Colonic mucosa (tissue), 4 donors: ENCODE measurements at regions not wholly inside any gene's neighbourhood (a gene's known extent, or its start where the extent isn't known, plus 50 kb on each side); places are given as distances from the start of the nearest gene placed in this dataset.

ENCODE experiments used
- DNase-seq: peaks from one replicate; pipeline ENCODE4 v3.0.0-alpha.2; 2020
- H3K27ac ChIP-seq: fragments of 200-600 bp; one replicate; pipeline ENCODE4 v1.8.0; 2021
- H3K27me3 ChIP-seq: fragments of 200-600 bp; one replicate; pipeline ENCODE4 v1.8.0; 2021
- H3K36me3 ChIP-seq: fragments of 200-600 bp; one replicate; pipeline ENCODE4 v1.8.0; 2021
- H3K4me1 ChIP-seq: fragments of 200-600 bp; one replicate; pipeline ENCODE4 v1.8.0; 2021; ENCODE audit warnings: mild to moderate bottlenecking
- H3K4me3 ChIP-seq: fragments of 200-600 bp; one replicate; pipeline ENCODE4 v1.8.0; 2021
- H3K9ac ChIP-seq, 2 donors: one replicate each; pipeline ENCODE4 v1.7.0; 2013; ENCODE audit warnings: control low read depth in 2 of 2, low read depth in 2 of 2, low read length in 2 of 2
- H3K9me3 ChIP-seq: fragments of 200-600 bp; one replicate; pipeline ENCODE4 v1.8.0; 2021
- intact Hi-C: fragments of 100-400 bp; cut with DNase I; formaldehyde crosslinking; loops from one replicate; pipeline ENCODE4 v1.14.1; 2022
- TF ChIP-seq, protein P1 (sequence below): fragments of 200-600 bp; IDR thresholded peaks from one replicate; pipeline ENCODE4 v1.8.0; 2022; ENCODE audit warnings: antibody characterized with exemption, mild to moderate bottlenecking
- donor health status: healthy.
- donor health status: DM: no; HTN: no; CAD: no.
- donor health status: DM: no; HTN: no; CAD: no.

DNA sequence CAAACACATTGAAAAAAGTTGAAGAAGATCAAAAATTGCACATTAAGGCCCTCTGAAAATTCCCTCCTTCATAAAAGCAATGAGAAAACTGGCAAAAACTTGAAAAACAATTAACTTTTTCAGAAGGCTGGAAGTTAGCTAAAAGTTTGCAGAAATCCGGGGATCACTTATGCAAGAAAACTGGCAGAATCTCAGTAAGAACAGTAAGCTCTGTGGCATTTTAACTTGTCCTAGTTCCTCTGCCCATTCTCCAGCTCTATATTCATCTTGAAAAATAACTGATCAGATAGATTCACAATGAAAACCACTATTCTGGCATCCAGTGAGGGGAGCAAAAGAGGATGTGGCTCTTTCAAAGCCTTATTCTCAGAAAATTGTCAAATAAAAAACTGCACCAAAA lies 566.8 kb downstream of the NTRK3 start:
- H3K36me3 ChIP-seq: no peaks in the 10 kb centered on the region
- no peaks in the 10 kb centered on the region for H3K27me3 ChIP-seq
- intact Hi-C loops: no loop called here
- TF ChIP-seq, protein P1, sequence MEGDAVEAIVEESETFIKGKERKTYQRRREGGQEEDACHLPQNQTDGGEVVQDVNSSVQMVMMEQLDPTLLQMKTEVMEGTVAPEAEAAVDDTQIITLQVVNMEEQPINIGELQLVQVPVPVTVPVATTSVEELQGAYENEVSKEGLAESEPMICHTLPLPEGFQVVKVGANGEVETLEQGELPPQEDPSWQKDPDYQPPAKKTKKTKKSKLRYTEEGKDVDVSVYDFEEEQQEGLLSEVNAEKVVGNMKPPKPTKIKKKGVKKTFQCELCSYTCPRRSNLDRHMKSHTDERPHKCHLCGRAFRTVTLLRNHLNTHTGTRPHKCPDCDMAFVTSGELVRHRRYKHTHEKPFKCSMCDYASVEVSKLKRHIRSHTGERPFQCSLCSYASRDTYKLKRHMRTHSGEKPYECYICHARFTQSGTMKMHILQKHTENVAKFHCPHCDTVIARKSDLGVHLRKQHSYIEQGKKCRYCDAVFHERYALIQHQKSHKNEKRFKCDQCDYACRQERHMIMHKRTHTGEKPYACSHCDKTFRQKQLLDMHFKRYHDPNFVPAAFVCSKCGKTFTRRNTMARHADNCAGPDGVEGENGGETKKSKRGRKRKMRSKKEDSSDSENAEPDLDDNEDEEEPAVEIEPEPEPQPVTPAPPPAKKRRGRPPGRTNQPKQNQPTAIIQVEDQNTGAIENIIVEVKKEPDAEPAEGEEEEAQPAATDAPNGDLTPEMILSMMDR: no peak
- no peak overlapping the region for H3K27ac ChIP-seq
- no peak overlapping the region for H3K4me3 ChIP-seq
- no peaks in the 10 kb centered on the region for H3K4me1 ChIP-seq
- H3K9ac ChIP-seq: no peak overlapping the region
- H3K9me3 ChIP-seq: no peaks in the 10 kb centered on the region
- DNase-seq: no peak

DNA sequence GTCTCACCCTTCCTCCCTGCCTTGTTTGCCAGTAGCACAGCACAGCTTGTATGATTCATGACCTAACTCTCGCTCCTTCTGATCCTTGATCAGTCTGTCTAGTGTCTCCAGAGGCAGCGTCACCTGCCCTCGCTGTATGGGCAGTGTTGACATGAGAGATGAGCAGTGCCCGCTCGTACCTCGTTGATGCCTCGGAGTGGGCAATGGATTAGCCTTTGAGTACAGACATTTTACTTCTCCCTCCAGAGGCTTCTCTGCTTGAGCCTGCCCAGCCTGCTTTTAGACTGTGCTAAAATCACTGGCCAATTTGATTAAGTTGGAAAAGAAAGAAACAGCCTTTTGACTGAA lies 569.0 kb downstream of the NTRK3 start:
- Histone ChIP-seq H3K27me3 (no peaks in the 10 kb centered on the region), H3K27ac (no peak overlapping the region), H3K36me3 (no peaks in the 10 kb centered on the region), H3K4me3 (no peak overlapping the region), H3K9me3 (no peaks in the 10 kb centered on the region), H3K9ac (no peak overlapping the region), H3K4me1 (no peaks in the 10 kb centered on the region)
- intact Hi-C loops: no loop called here
- no peak for DNase-seq
- TF ChIP-seq, protein P1: no peak

DNA sequence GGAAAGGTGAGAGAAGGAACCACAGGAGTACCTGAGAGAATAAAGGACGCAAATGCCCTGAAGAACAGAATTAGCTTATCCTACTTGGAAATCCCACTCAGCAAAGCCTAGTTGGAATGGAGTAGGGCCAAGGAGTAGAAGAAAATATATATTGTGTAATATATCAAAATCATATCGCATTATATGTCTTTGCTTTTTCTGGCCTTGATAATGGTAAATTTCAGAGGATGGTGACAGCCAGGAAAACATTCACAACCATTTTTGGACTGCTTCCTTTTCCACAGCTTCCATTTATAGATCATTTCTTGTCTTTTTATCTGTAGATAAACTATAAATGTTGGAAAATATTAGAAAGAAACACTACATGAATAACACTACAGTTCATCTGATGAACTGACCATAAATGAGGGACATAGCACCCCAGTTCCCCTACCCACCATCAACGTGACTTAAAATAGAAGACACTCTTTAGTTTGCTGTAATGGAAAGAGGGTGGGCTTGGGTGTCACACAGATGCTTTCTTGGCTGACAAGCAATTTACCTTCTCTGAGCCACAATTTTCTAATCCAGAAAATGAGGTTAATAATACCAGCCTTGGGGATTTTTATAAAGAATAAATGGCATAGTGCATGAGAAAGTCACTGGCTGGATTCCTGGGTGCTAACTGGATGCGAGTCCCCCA lies 569.6 kb downstream of the NTRK3 start:
- Histone ChIP-seq H3K27ac (no peak overlapping the region), H3K4me3 (no peak overlapping the region), H3K4me1 (no peaks in the 10 kb centered on the region), H3K9ac (no peak overlapping the region), H3K9me3 (no peaks in the 10 kb centered on the region), H3K27me3 (no peaks in the 10 kb centered on the region), H3K36me3 (no peaks in the 10 kb centered on the region)
- intact Hi-C loops: no loop called here
- TF ChIP-seq, protein P1: no peak
- DNase-seq: no peak

DNA sequence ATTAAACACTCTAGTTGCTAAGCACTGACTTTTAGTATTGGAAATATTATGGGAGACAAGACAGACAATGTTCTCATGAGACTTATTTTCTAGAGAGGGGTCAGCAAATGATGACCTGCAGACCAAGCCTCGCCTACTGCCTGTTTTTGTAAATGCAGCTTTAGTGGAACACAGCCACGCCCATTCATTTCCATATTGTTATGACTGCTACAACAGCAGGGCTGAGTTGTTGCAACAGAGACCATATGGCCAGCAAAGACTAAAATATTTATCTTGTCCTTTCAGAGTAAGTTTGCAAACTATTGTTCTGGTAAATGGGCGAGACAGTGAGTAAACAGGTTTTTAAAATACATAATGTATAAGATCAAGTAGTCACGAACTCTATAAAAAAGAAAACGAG lies 570.2 kb downstream of the NTRK3 start:
- TF ChIP-seq, protein P1: no peak
- Histone ChIP-seq H3K9ac (no peak overlapping the region), H3K4me1 (no peaks in the 10 kb centered on the region), H3K27me3 (no peaks in the 10 kb centered on the region), H3K27ac (no peak overlapping the region), H3K4me3 (no peak overlapping the region), H3K36me3 (no peaks in the 10 kb centered on the region), H3K9me3 (no peaks in the 10 kb centered on the region)
- no peak for DNase-seq
- intact Hi-C loops: no loop called here

DNA sequence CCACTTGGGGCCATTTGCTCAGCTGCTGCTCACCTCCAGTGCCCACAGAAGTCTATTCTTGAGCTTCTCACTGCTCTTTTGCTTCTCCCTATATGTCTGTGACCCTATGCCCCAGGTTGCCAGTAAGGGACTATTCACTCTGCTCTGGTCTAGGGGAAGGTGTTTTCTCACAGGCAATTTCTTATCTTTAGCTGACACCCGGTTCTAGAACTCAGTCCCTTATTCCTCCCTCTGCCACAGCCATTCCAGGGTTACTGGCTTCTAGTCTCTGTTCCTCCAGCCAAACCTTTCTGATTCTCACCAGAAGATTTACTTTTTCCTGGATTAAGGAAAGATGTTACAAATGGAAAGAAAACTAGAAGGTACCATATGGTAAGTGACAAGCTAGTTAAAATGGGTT lies 574.0 kb downstream of the NTRK3 start:
- Histone ChIP-seq H3K36me3 (no peaks in the 10 kb centered on the region), H3K9me3 (no peaks in the 10 kb centered on the region), H3K27ac (no peak overlapping the region), H3K4me1 (no peaks in the 10 kb centered on the region), H3K27me3 (no peaks in the 10 kb centered on the region), H3K9ac (no peak overlapping the region), H3K4me3 (no peak overlapping the region)
- intact Hi-C loops: no loop called here
- TF ChIP-seq, protein P1: no peak
- no peak for DNase-seq

DNA sequence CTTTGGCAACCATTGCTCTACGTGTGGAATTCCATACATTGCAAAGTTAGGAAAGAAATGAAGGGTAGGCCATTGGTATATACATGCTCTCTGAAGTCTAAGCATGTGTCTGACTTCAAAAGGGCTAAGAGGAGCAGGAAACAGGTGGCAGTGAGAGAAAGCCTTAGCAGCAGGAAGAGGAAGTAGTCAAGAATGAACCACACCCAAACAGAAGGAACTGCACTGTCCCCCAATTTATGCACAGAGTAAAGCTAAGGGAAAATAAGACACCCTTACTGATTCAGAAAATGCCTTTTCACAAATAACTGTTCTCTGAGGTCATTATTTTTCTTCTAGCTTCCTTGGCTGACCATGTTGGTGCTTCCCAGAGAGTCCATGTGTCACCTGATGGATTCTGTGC lies 575.4 kb downstream of the NTRK3 start:
- H3K4me1 ChIP-seq: no peaks in the 10 kb centered on the region
- no peak for DNase-seq
- TF ChIP-seq, protein P1: no peak
- no peaks in the 10 kb centered on the region for H3K27me3 ChIP-seq
- H3K9me3 ChIP-seq: no peaks in the 10 kb centered on the region
- H3K27ac ChIP-seq: no peak overlapping the region
- H3K4me3 ChIP-seq: no peak overlapping the region
- H3K9ac ChIP-seq: no peak overlapping the region
- no peaks in the 10 kb centered on the region for H3K36me3 ChIP-seq
- intact Hi-C loops: no loop called here
